ENCODE measurements at regions not wholly inside any gene's neighbourhood (a gene's known extent, or its start where the extent isn't known, plus 50 kb on each side); places are given as distances from the start of the nearest gene placed in this dataset.

DNA sequence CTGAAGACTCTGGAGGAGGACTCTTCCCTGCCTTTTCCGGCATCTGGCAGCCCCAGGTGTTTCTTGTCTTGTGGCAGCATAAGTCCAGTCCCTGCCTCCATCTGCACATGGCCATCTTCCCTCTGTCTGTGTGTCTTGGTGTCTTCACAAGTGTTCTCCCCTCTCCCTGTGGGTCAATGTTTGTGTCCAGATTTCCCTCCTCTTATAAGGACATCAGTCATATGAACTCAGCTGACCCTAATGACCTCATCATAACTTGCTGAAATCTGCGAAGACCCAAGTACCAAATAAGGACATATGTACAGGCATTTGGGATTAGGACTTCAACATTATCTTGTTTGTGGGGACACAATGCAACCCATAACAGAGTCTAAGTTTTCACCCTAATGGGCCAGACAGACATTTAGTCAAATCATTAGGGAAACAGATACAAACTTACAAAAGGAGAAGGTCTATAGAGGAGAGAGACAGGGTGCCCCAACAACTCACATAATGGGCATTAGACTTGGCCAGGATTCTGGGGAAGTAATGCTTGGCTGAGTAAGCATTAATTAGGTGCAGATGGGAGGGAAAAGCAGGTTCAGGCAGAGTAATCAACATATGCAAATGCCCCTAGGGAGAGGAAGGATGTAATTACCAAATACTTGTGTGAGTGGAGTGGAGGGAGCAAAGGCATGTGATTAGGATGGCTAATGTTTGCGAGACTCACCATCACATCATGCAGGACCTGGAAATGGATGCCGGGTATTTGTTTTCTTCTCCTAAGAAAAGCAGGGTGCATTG lies 372.8 kb upstream of the TBL1XR1 start:
- H3K79me2 ChIP-seq (ENCODE audit: control insufficient read depth, insufficient read depth, low read length): no peaks in the 10 kb centered on the region
- no peak overlapping the region for H3K9ac ChIP-seq (ENCODE audit: low read length)
- ChIA-PET POLR2A (no interaction called here), CTCF (no interaction called here)
- ATAC-seq (ENCODE audit: low read depth) (no peak), DNase-seq (peak; percentile 18)
- H3K4me3 Mint-ChIP-seq: no peak overlapping the region
- no peak overlapping the region for H3K4me3 ChIP-seq (ENCODE audit: control extremely low read depth in 1 of 5, extremely low read depth in 1 of 5, insufficient read depth in 1 of 5, low read depth in 2 of 5, low read length in 4 of 5)
- no peak overlapping the region for H3K27ac Mint-ChIP-seq
- no peaks in the 10 kb centered on the region for H3K27me3 Mint-ChIP-seq
- TF ChIP-seq CTCF (IDR thresholded peaks at IDR 0.05): no peak
- TF ChIP-seq EZH2 (IDR thresholded peaks at IDR 0.05; ENCODE audit: borderline replicate concordance, insufficient read depth, low read depth, low read length, poor library complexity, severe bottlenecking): no peak
- H3K9me3 ChIP-seq (ENCODE audit: control extremely low read depth in 1 of 3, control insufficient read depth in 2 of 3, insufficient read depth in 1 of 3, low read length in 2 of 3): no peaks in the 10 kb centered on the region
- peaks cover 16% of the 10 kb centered on the region for H3K4me1 Mint-ChIP-seq
- H3K9me3 Mint-ChIP-seq (ENCODE audit: insufficient read depth): no peaks in the 10 kb centered on the region
- no peaks in the 10 kb centered on the region for H3K36me3 ChIP-seq (replicated peaks in 1 of 2; ENCODE audit: control extremely low read depth in 1 of 2, control insufficient read depth in 1 of 2, extremely low read depth in 1 of 2, insufficient read depth in 2 of 2, low read length in 1 of 2)
- no peak overlapping the region for H3K27ac ChIP-seq (ENCODE audit: low read length in 2 of 2)
- no peaks in the 10 kb centered on the region for H4K20me1 ChIP-seq (ENCODE audit: control insufficient read depth, insufficient read depth, low read length, poor library complexity, severe bottlenecking)
- H3K4me1 ChIP-seq (ENCODE audit: control insufficient read depth in 2 of 2, insufficient read depth in 2 of 2, low read length in 2 of 2): peaks cover 15% of the 10 kb centered on the region in 2 donors
- intact Hi-C loops (cut with micrococcal nuclease): no loop called here
- peak overlapping the region; percentile 5 for H3K4me2 ChIP-seq (replicated peaks; ENCODE audit: low read depth, low read length, poor library complexity, severe bottlenecking)
- no peak overlapping the region for H2AFZ ChIP-seq (ENCODE audit: insufficient read depth, low read depth, low read length, poor library complexity, severe bottlenecking)
- no peaks in the 10 kb centered on the region for H3K27me3 ChIP-seq (replicated peaks in 1 of 4; ENCODE audit: control extremely low read depth in 1 of 4, control insufficient read depth in 3 of 4, insufficient read depth in 4 of 4, low read length in 3 of 4)
- 57% methylated on average over 2 of the region's 4 CpGs for WGBS (ENCODE audit: insufficient coverage)

DNA sequence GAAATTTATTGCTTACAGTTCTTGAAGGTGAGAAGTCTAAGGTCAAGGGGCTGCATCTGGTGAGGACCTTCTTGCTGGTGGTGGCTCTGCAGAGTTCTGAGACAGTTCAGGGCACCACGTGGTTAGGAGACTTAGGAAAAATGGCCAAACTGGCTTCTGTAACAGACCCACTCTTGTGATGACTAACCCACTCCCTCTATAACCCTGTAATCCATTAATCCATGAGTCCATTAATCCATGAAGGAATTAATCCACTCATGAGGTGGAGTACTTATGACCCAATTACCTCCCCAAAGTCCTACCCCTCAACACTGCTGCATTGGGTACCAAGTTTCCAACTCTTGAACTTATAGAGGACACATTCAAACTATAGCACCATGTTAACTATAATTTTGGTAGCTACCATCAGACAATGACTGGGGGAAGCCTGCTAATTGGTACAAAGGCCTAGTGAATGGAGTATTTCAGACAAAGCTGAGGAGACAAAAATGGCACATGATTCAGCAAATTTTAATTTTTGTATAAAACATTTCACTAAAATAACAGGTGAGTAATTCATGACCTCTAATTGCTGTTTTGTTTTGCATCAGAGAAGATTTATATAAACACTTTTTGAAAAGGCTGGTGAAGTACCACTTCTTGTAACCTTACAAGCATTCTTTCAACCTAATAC lies 374.1 kb upstream of the TBL1XR1 start:
- H3K4me1 Mint-ChIP-seq: peaks cover 16% of the 10 kb centered on the region
- no peaks in the 10 kb centered on the region for H3K27me3 ChIP-seq (replicated peaks in 1 of 4; ENCODE audit: control extremely low read depth in 1 of 4, control insufficient read depth in 3 of 4, insufficient read depth in 4 of 4, low read length in 3 of 4)
- H3K4me3 ChIP-seq (ENCODE audit: control extremely low read depth in 1 of 5, extremely low read depth in 1 of 5, insufficient read depth in 1 of 5, low read depth in 2 of 5, low read length in 4 of 5): no peak overlapping the region
- H3K4me3 Mint-ChIP-seq: no peak overlapping the region
- H3K4me2 ChIP-seq (replicated peaks; ENCODE audit: low read depth, low read length, poor library complexity, severe bottlenecking): no peak overlapping the region
- no peak overlapping the region for H3K27ac Mint-ChIP-seq
- TF ChIP-seq CTCF (IDR thresholded peaks at IDR 0.05): no peak
- ChIA-PET POLR2A (no interaction called here), CTCF (no interaction called here)
- no peaks in the 10 kb centered on the region for H3K9me3 Mint-ChIP-seq (ENCODE audit: insufficient read depth)
- no peak for ATAC-seq (ENCODE audit: low read depth)
- no peaks in the 10 kb centered on the region for H3K79me2 ChIP-seq (ENCODE audit: control insufficient read depth, insufficient read depth, low read length)
- DNase-seq: no peak
- no peaks in the 10 kb centered on the region for H3K36me3 ChIP-seq (replicated peaks in 1 of 2; ENCODE audit: control extremely low read depth in 1 of 2, control insufficient read depth in 1 of 2, extremely low read depth in 1 of 2, insufficient read depth in 2 of 2, low read length in 1 of 2)
- 100% methylated on average over 1 of the region's 1 CpG for WGBS (ENCODE audit: insufficient coverage)
- H4K20me1 ChIP-seq (ENCODE audit: control insufficient read depth, insufficient read depth, low read length, poor library complexity, severe bottlenecking): no peaks in the 10 kb centered on the region
- H3K9ac ChIP-seq (ENCODE audit: low read length): no peak overlapping the region
- H2AFZ ChIP-seq (ENCODE audit: insufficient read depth, low read depth, low read length, poor library complexity, severe bottlenecking): no peak overlapping the region
- intact Hi-C loops (cut with micrococcal nuclease): no loop called here
- H3K9me3 ChIP-seq (ENCODE audit: control extremely low read depth in 1 of 3, control insufficient read depth in 2 of 3, insufficient read depth in 1 of 3, low read length in 2 of 3): no peaks in the 10 kb centered on the region
- no peak overlapping the region for H3K27ac ChIP-seq (ENCODE audit: low read length in 2 of 2)
- no peaks in the 10 kb centered on the region for H3K27me3 Mint-ChIP-seq
- H3K4me1 ChIP-seq (ENCODE audit: control insufficient read depth in 2 of 2, insufficient read depth in 2 of 2, low read length in 2 of 2): peaks cover 15% of the 10 kb centered on the region in 2 donors
